B cell (primary cell): ENCODE measurements at regions not wholly inside any gene's neighbourhood (a gene's known extent, or its start where the extent isn't known, plus 50 kb on each side); places are given as distances from the start of the nearest gene placed in this dataset.

Experiments
- ATAC-seq: fragments of 200-7000 bp; cut with Tn5 transposase; one replicate; pipeline ENCODE4 v1.10.0; 2021; ENCODE audit warnings: low read depth, mild to moderate bottlenecking, moderate number of reproducible peaks, moderate library complexity
- CTCF ChIA-PET: fragments of 350-600 bp; sonication (Branson Sonifier 250); formaldehyde crosslinking; loops from one replicate; lab custom pipeline; 2021; ENCODE audit warnings: antibody characterized with exemption, inconsistent platforms; lab: Charles Lee
- POLR2A ChIA-PET: fragments of 350-600 bp; sonication (Branson Sonifier 250); formaldehyde crosslinking; loops from one replicate; lab custom pipeline; 2021; ENCODE audit warnings: antibody characterized with exemption; lab: Charles Lee
- DNase-seq: peaks from one replicate; pipeline ENCODE4 v3.0.0; 2013
- H2AFZ ChIP-seq: 2 replicates; pipeline ENCODE4 v1.6.1; 2012; ENCODE audit warnings: mild to moderate bottlenecking, low read depth, low read length; ENCODE audit not compliant: insufficient read depth, poor library complexity, severe bottlenecking
- H3K27ac ChIP-seq, 2 donors: 1 replicate in 1 of 2; 2 replicates in 1 of 2; pipeline ENCODE4 v1.5.1; 2012 to 2013; ENCODE audit warnings: low read length in 2 of 2, mild to moderate bottlenecking in 2 of 2, moderate library complexity in 1 of 2
- H3K27me3 ChIP-seq, 4 experiments: fragments of 200-600 bp in 1 of 4; sonication (generic) in 1 of 4; replicated peaks in 1 of 4; 1 replicate in 2 of 4; 2 replicates in 2 of 4; pipeline versions ENCODE4 v1.6.1 to v1.7.0; 2013 to 2016; ENCODE audit warnings: low read length in 3 of 4, mild to moderate bottlenecking in 2 of 4, mixed read lengths in 1 of 4, moderate library complexity in 1 of 4; ENCODE audit not compliant: insufficient read depth in 4 of 4, control insufficient read depth in 3 of 4; ENCODE audit errors: control extremely low read depth in 1 of 4
- H3K36me3 ChIP-seq, 2 experiments: replicated peaks in 1 of 2; 1 replicate in 1 of 2; 2 replicates in 1 of 2; pipeline versions ENCODE4 v1.6.1 to v1.7.1; 2013; ENCODE audit warnings: low read length in 1 of 2; ENCODE audit not compliant: insufficient read depth in 2 of 2, control insufficient read depth in 1 of 2; ENCODE audit errors: control extremely low read depth in 1 of 2, extremely low read depth in 1 of 2
- H3K4me1 ChIP-seq, 2 donors: fragments of 200-600 bp in 1 of 2; sonication (generic) in 1 of 2; 1 replicate in 1 of 2; 2 replicates in 1 of 2; pipeline versions ENCODE4 v1.5.1 to v1.6.1; 2013 to 2017; ENCODE audit warnings: low read length in 2 of 2; ENCODE audit not compliant: control insufficient read depth in 2 of 2, insufficient read depth in 2 of 2
- H3K4me2 ChIP-seq: replicated peaks from 2 replicates; pipeline ENCODE3; 2012; ENCODE audit warnings: mild to moderate bottlenecking, low read depth, low read length; ENCODE audit not compliant: poor library complexity, severe bottlenecking
- H3K4me3 ChIP-seq, 5 experiments: fragments of 200-600 bp in 1 of 5; sonication (generic) in 1 of 5; 1 replicate in 3 of 5; 2 replicates in 2 of 5; pipeline versions ENCODE4 v1.5.1 to v1.7.0; 2011 to 2016; ENCODE audit warnings: low read length in 4 of 5, mild to moderate bottlenecking in 4 of 5, low read depth in 2 of 5, control low read depth in 1 of 5, moderate library complexity in 1 of 5; ENCODE audit not compliant: insufficient read depth in 1 of 5; ENCODE audit errors: control extremely low read depth in 1 of 5, extremely low read depth in 1 of 5
- H3K79me2 ChIP-seq: fragments of 200-600 bp; sonication (generic); one replicate; pipeline ENCODE4 v1.6.0; 2016; ENCODE audit warnings: low read length; ENCODE audit not compliant: control insufficient read depth, insufficient read depth
- H3K9ac ChIP-seq: fragments of 200-600 bp; sonication (generic); 2 replicates; pipeline ENCODE4 v1.6.1; 2017; ENCODE audit warnings: mild to moderate bottlenecking, low read length, moderate library complexity
- H3K9me3 ChIP-seq, 3 donors: one replicate each; pipeline versions ENCODE4 v1.6.1 to v1.7.1; 2013; ENCODE audit warnings: low read length in 2 of 3; ENCODE audit not compliant: control insufficient read depth in 2 of 3, insufficient read depth in 1 of 3; ENCODE audit errors: control extremely low read depth in 1 of 3
- H4K20me1 ChIP-seq: 2 replicates; pipeline ENCODE4 v1.6.0; 2012; ENCODE audit warnings: mild to moderate bottlenecking, low read length; ENCODE audit not compliant: insufficient read depth, control insufficient read depth, poor library complexity, severe bottlenecking
- H3K27ac Mint-ChIP-seq: one replicate; pipeline ENCODE4 v1.8.0; 2021; ENCODE audit warnings: mixed read lengths
- H3K27me3 Mint-ChIP-seq: one replicate; pipeline ENCODE4 v1.8.0; 2021; ENCODE audit warnings: mixed read lengths
- H3K4me1 Mint-ChIP-seq: one replicate; pipeline ENCODE4 v1.8.0; 2021; ENCODE audit warnings: mixed read lengths
- H3K4me3 Mint-ChIP-seq: one replicate; pipeline ENCODE4 v1.8.0; 2021; ENCODE audit warnings: mixed read lengths
- H3K9me3 Mint-ChIP-seq: one replicate; pipeline ENCODE4 v1.8.0; 2022; ENCODE audit warnings: mixed read lengths; ENCODE audit not compliant: insufficient read depth
- CTCF ChIP-seq: fragments of 200-600 bp; IDR thresholded peaks from one replicate; pipeline ENCODE4 v1.8.0; 2022; ENCODE audit warnings: antibody characterized with exemption, mild to moderate bottlenecking
- EZH2 ChIP-seq: IDR thresholded peaks from 2 replicates; pipeline ENCODE4 v1.6.1; 2012; ENCODE audit warnings: borderline replicate concordance, low read depth, mild to moderate bottlenecking, moderate library complexity, low read length; ENCODE audit not compliant: insufficient read depth, poor library complexity, severe bottlenecking
- WGBS: methylation state at CpG from one replicate; pipeline ENCODE4 v1.1.5; 2013; ENCODE audit warnings: missing lambda C conversion rate; ENCODE audit not compliant: insufficient coverage; 5-methylcytosine and 5-hydroxymethylcytosine counted together
- intact Hi-C: fragments of 100-400 bp; cut with micrococcal nuclease; formaldehyde crosslinking; loops from one replicate; pipeline ENCODE4 v1.10.0; 2022

- POLR2A ChIA-PET = no interaction called here
Measured at GRCh38 chr3:144433006-144433405, 461.4 kb downstream of the DIPK2A start.

DNA sequence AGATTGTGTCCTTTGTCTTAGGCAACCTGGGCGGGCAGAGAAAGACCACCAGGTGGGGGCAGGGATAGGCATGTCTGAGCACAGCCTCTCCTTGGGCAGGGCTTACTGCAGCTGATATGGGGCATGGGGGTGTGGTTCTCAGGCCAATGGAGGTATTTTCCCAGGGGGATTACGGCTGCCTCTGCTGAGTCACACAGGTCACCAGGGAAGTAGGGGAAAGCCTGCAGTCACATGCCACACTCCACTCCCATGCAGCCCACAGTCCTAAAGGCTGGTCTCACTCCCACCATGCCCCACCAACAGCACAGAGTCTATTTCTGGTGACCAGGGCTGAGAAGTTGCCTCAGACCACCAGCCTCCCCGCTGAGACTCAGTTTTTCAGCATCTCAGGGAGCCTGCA is 466.4 kb downstream of the DIPK2A start:
- Histone ChIP-seq H3K4me1 (no peaks in the 10 kb centered on the region), H3K27me3 (no peaks in the 10 kb centered on the region), H3K4me3 (no peak overlapping the region), H4K20me1 (no peaks in the 10 kb centered on the region), H3K9me3 (no peaks in the 10 kb centered on the region), H3K79me2 (no peaks in the 10 kb centered on the region), H3K4me2 (no peak overlapping the region), H3K27ac (no peak overlapping the region), H2AFZ (no peak overlapping the region), H3K9ac (no peak overlapping the region), H3K36me3 (no peaks in the 10 kb centered on the region)
- TF ChIP-seq CTCF = no peak
- no peak for TF ChIP-seq EZH2
- 93% methylated on average over 3 of the region's 3 CpGs for WGBS
- CTCF ChIA-PET = no interaction called here
- H3K4me3 Mint-ChIP-seq = no peak overlapping the region
- DNase-seq (no peak), ATAC-seq (no peak)
- intact Hi-C loops = no loop called here
- no peaks in the 10 kb centered on the region for H3K4me1 Mint-ChIP-seq
- no peaks in the 10 kb centered on the region for H3K9me3 Mint-ChIP-seq
- no peak overlapping the region for H3K27ac Mint-ChIP-seq
- peaks cover 3% of the 10 kb centered on the region for H3K27me3 Mint-ChIP-seq
- POLR2A ChIA-PET = no interaction called here

More at GRCh38 chr3:144433006-144433405, 461.4 kb downstream of the DIPK2A start:
- H3K4me1 Mint-ChIP-seq = no peaks in the 10 kb centered on the region
- no peak overlapping the region for H3K9ac ChIP-seq
- no peak overlapping the region for H3K4me2 ChIP-seq
- H3K9me3 Mint-ChIP-seq = no peaks in the 10 kb centered on the region
- no peaks in the 10 kb centered on the region for H3K4me1 ChIP-seq
- H3K4me3 ChIP-seq = no peak overlapping the region
- ATAC-seq (no peak), DNase-seq (no peak)
- no peaks in the 10 kb centered on the region for H3K9me3 ChIP-seq
- no peaks in the 10 kb centered on the region for H3K79me2 ChIP-seq
- H3K4me3 Mint-ChIP-seq = no peak overlapping the region
- H3K36me3 ChIP-seq = no peaks in the 10 kb centered on the region
- H3K27me3 ChIP-seq = no peaks in the 10 kb centered on the region
- 64% methylated on average over 1 of the region's 1 CpG for WGBS
- intact Hi-C loops = no loop called here
- no peaks in the 10 kb centered on the region for H4K20me1 ChIP-seq
- H3K27ac Mint-ChIP-seq = no peak overlapping the region
- H2AFZ ChIP-seq = no peak overlapping the region
- H3K27ac ChIP-seq = no peak overlapping the region
- H3K27me3 Mint-ChIP-seq = peaks cover 4% of the 10 kb centered on the region
- TF ChIP-seq EZH2 (no peak), CTCF (no peak)
- CTCF ChIA-PET = no interaction called here
